ENCODE measurements at regions not wholly inside any gene's neighbourhood (a gene's known extent, or its start where the extent isn't known, plus 50 kb on each side); places are given as distances from the start of the nearest gene placed in this dataset.

GRCh38 chr5:89480406-89481007 is 597.5 kb upstream of the MEF2C start:
- TF ChIP-seq CTCF (IDR thresholded peaks at IDR 0.05) (no peak), POLR2A (IDR thresholded peaks at IDR 0.05) (no peak)
